ENCODE measurements at regions not wholly inside any gene's neighbourhood (a gene's known extent, or its start where the extent isn't known, plus 50 kb on each side); places are given as distances from the start of the nearest gene placed in this dataset.

DNA sequence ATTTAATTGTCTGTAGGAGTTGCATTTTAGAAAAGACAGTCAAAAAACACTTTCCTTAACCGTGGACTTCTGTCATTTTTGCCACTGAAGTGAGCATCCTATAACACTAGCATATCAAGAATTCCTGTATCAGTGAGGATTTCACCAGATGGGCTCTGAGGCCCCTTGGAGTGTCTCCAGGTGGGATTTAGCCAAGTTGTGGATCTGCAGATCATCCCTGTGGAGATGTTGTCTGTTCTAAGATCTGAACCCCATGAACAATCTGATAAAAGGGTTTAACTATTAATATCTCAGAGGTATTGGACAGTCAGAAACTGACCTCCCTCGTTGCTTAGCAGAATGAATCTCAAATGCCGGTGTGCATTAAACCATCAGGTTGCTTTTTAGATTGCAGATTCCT lies 165.0 kb upstream of the SRRM4 start:
- Histone ChIP-seq H3K36me3 (replicated peaks in 1 of 2; ENCODE audit: control insufficient read depth in 1 of 2, insufficient read depth in 2 of 2, low read length in 2 of 2) (no peaks in the 10 kb centered on the region), H3K4me3 (replicated peaks in 1 of 3; ENCODE audit: insufficient read depth in 1 of 3, low read depth in 2 of 3, low read length in 3 of 3) (no peak overlapping the region), H3K27ac (ENCODE audit: extremely low read length, insufficient read depth, low read length) (no peak overlapping the region), H4K20me1 (ENCODE audit: insufficient read depth, low read length) (no peaks in the 10 kb centered on the region), H3K9me3 (ENCODE audit: low read length) (no peaks in the 10 kb centered on the region), H3K79me2 (ENCODE audit: insufficient read depth, low read length) (no peaks in the 10 kb centered on the region), H3K4me1 (ENCODE audit: insufficient read depth, low read length) (no peaks in the 10 kb centered on the region), H3K9ac (ENCODE audit: insufficient read depth, low read depth, low read length) (no peak overlapping the region), H3K4me2 (ENCODE audit: low read depth, low read length) (no peak overlapping the region), H2AFZ (ENCODE audit: low read length) (no peak overlapping the region), H3K27me3 (ENCODE audit: control insufficient read depth in 1 of 2, insufficient read depth in 2 of 2, low read length in 2 of 2) (no peaks in the 10 kb centered on the region)
- WGBS (ENCODE audit: low lambda C conversion rate): 18% methylated on average over 3 of the region's 3 CpGs
- TF ChIP-seq ZNF674 (CRISPR knock-in tag; IDR thresholded peaks at IDR 0.05; ENCODE audit: low read depth): no peak
- CTCF ChIA-PET (ENCODE audit: low intra/inter-chr PET ratio, low total read pairs): no interaction called here
- ATAC-seq (no peak), DNase-seq (ENCODE audit: low spot score) (no peak), FAIRE-seq (no peak)
- POLR2A ChIA-PET: no interaction called here
- BruUV-seq (replicated peaks): no TSS peak
- in situ Hi-C loops (cut with HindIII; ENCODE audit: extremely low pct_ligation_motif_present, low pct_unique_long_range_greater_than_20kb) (no loop called here), intact Hi-C loops (cut with micrococcal nuclease; ENCODE audit: unreplicated experiment) (no loop called here)

DNA sequence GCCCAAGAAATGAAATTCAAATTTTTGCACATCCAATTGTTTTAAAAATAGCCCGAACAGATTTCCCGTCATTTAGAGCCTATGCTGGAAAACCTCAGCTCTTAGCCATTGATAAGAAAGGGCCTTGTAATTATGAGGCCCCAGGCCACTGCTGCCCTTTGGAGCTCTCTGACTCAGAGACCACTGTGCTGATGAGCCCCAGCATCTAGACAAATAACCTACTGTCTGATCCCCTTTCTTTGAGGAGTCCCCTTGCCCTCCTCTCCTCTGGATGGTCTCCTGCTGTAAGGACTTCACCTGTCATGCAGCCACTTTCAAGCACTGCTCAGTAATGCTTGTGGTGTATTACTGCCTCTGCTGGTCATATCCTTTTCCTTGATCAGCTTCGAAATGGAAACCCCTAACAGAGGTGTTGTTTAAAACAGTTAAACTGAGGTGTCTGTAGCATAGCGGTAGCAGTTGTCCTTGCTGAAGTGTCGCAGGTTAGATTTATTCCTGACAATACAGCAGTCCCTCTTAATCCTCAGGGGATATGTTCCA lies 159.9 kb upstream of the SRRM4 start:
- intact Hi-C loops (cut with micrococcal nuclease; ENCODE audit: unreplicated experiment): no loop called here
- ChIA-PET POLR2A (no interaction called here), CTCF (ENCODE audit: low intra/inter-chr PET ratio, low total read pairs) (no interaction called here)
- ATAC-seq: peak; percentile 66
- FAIRE-seq: no peak
- in situ Hi-C loops (cut with HindIII; ENCODE audit: extremely low pct_ligation_motif_present, low pct_unique_long_range_greater_than_20kb): no loop called here
- Histone ChIP-seq H3K9me3 (ENCODE audit: low read length) (no peaks in the 10 kb centered on the region), H3K4me3 (replicated peaks in 1 of 3; ENCODE audit: insufficient read depth in 1 of 3, low read depth in 2 of 3, low read length in 3 of 3) (no peak overlapping the region), H3K36me3 (replicated peaks in 1 of 2; ENCODE audit: control insufficient read depth in 1 of 2, insufficient read depth in 2 of 2, low read length in 2 of 2) (no peaks in the 10 kb centered on the region), H4K20me1 (ENCODE audit: insufficient read depth, low read length) (no peaks in the 10 kb centered on the region), H3K79me2 (ENCODE audit: insufficient read depth, low read length) (no peaks in the 10 kb centered on the region), H3K27ac (ENCODE audit: extremely low read length, insufficient read depth, low read length) (no peak overlapping the region), H3K9ac (ENCODE audit: insufficient read depth, low read depth, low read length) (no peak overlapping the region), H3K27me3 (ENCODE audit: control insufficient read depth in 1 of 2, insufficient read depth in 2 of 2, low read length in 2 of 2) (no peaks in the 10 kb centered on the region), H3K4me2 (ENCODE audit: low read depth, low read length) (no peak overlapping the region), H2AFZ (ENCODE audit: low read length) (no peak overlapping the region), H3K4me1 (ENCODE audit: insufficient read depth, low read length) (no peaks in the 10 kb centered on the region)
- 11% methylated on average over 5 of the region's 5 CpGs for WGBS (ENCODE audit: low lambda C conversion rate)
- BruUV-seq (replicated peaks): no TSS peak
- DNase-seq (ENCODE audit: low spot score): no peak
- TF ChIP-seq, protein P1, sequence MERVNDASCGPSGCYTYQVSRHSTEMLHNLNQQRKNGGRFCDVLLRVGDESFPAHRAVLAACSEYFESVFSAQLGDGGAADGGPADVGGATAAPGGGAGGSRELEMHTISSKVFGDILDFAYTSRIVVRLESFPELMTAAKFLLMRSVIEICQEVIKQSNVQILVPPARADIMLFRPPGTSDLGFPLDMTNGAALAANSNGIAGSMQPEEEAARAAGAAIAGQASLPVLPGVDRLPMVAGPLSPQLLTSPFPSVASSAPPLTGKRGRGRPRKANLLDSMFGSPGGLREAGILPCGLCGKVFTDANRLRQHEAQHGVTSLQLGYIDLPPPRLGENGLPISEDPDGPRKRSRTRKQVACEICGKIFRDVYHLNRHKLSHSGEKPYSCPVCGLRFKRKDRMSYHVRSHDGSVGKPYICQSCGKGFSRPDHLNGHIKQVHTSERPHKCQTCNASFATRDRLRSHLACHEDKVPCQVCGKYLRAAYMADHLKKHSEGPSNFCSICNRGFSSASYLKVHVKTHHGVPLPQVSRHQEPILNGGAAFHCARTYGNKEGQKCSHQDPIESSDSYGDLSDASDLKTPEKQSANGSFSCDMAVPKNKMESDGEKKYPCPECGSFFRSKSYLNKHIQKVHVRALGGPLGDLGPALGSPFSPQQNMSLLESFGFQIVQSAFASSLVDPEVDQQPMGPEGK (CRISPR knock-in tag; IDR thresholded peaks at IDR 0.05): no peak
- TF ChIP-seq ZNF383 (CRISPR knock-in tag; IDR thresholded peaks at IDR 0.05; ENCODE audit: borderline replicate concordance): no peak
- TF ChIP-seq, protein P2, sequence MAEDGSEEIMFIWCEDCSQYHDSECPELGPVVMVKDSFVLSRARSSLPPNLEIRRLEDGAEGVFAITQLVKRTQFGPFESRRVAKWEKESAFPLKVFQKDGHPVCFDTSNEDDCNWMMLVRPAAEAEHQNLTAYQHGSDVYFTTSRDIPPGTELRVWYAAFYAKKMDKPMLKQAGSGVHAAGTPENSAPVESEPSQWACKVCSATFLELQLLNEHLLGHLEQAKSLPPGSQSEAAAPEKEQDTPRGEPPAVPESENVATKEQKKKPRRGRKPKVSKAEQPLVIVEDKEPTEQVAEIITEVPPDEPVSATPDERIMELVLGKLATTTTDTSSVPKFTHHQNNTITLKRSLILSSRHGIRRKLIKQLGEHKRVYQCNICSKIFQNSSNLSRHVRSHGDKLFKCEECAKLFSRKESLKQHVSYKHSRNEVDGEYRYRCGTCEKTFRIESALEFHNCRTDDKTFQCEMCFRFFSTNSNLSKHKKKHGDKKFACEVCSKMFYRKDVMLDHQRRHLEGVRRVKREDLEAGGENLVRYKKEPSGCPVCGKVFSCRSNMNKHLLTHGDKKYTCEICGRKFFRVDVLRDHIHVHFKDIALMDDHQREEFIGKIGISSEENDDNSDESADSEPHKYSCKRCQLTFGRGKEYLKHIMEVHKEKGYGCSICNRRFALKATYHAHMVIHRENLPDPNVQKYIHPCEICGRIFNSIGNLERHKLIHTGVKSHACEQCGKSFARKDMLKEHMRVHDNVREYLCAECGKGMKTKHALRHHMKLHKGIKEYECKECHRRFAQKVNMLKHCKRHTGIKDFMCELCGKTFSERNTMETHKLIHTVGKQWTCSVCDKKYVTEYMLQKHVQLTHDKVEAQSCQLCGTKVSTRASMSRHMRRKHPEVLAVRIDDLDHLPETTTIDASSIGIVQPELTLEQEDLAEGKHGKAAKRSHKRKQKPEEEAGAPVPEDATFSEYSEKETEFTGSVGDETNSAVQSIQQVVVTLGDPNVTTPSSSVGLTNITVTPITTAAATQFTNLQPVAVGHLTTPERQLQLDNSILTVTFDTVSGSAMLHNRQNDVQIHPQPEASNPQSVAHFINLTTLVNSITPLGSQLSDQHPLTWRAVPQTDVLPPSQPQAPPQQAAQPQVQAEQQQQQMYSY (CRISPR knock-in tag; IDR thresholded peaks at IDR 0.05): no peak
- TF ChIP-seq ZNF589 (CRISPR knock-in tag; conservative IDR thresholded peaks at IDR 0.05): no peak
- TF ChIP-seq, protein P3, sequence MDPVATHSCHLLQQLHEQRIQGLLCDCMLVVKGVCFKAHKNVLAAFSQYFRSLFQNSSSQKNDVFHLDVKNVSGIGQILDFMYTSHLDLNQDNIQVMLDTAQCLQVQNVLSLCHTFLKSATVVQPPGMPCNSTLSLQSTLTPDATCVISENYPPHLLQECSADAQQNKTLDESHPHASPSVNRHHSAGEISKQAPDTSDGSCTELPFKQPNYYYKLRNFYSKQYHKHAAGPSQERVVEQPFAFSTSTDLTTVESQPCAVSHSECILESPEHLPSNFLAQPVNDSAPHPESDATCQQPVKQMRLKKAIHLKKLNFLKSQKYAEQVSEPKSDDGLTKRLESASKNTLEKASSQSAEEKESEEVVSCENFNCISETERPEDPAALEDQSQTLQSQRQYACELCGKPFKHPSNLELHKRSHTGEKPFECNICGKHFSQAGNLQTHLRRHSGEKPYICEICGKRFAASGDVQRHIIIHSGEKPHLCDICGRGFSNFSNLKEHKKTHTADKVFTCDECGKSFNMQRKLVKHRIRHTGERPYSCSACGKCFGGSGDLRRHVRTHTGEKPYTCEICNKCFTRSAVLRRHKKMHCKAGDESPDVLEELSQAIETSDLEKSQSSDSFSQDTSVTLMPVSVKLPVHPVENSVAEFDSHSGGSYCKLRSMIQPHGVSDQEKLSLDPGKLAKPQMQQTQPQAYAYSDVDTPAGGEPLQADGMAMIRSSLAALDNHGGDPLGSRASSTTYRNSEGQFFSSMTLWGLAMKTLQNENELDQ (CRISPR knock-in tag; IDR thresholded peaks at IDR 0.05; ENCODE audit: borderline replicate concordance): no peak
- TF ChIP-seq, protein P4, sequence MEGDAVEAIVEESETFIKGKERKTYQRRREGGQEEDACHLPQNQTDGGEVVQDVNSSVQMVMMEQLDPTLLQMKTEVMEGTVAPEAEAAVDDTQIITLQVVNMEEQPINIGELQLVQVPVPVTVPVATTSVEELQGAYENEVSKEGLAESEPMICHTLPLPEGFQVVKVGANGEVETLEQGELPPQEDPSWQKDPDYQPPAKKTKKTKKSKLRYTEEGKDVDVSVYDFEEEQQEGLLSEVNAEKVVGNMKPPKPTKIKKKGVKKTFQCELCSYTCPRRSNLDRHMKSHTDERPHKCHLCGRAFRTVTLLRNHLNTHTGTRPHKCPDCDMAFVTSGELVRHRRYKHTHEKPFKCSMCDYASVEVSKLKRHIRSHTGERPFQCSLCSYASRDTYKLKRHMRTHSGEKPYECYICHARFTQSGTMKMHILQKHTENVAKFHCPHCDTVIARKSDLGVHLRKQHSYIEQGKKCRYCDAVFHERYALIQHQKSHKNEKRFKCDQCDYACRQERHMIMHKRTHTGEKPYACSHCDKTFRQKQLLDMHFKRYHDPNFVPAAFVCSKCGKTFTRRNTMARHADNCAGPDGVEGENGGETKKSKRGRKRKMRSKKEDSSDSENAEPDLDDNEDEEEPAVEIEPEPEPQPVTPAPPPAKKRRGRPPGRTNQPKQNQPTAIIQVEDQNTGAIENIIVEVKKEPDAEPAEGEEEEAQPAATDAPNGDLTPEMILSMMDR (CRISPR knock-in tag; IDR thresholded peaks at IDR 0.05): peak; percentile 38
